Parathyroid adenoma (tissue), 2 donors: ENCODE measurements at regions not wholly inside any gene's neighbourhood (a gene's known extent, or its start where the extent isn't known, plus 50 kb on each side); places are given as distances from the start of the nearest gene placed in this dataset.

Experiments used
- H2AFZ ChIP-seq: fragments of 300-600 bp; sonication (generic); one replicate; pipeline ENCODE4 v1.7.0; 2017; ENCODE audit warnings: antibody characterized with exemption, mild to moderate bottlenecking
- H3K27ac ChIP-seq: fragments of 300-600 bp; sonication (generic); one replicate; pipeline ENCODE4 v1.7.0; 2017
- H3K27me3 ChIP-seq: fragments of 300-600 bp; sonication (generic); one replicate; pipeline ENCODE4 v1.7.0; 2017; ENCODE audit warnings: low read length; ENCODE audit not compliant: control insufficient read depth, insufficient read depth
- H3K36me3 ChIP-seq: fragments of 300-600 bp; sonication (generic); one replicate; pipeline ENCODE4 v1.7.0; 2017; ENCODE audit warnings: low read length; ENCODE audit not compliant: control insufficient read depth, insufficient read depth
- H3K4me1 ChIP-seq: fragments of 300-600 bp; sonication (generic); one replicate; pipeline ENCODE4 v1.7.0; 2017; ENCODE audit warnings: control low read depth
- H3K4me2 ChIP-seq: fragments of 300-600 bp; sonication (generic); one replicate; pipeline ENCODE4 v1.7.0; 2017; ENCODE audit warnings: low read length
- H3K4me3 ChIP-seq: fragments of 300-600 bp; sonication (generic); one replicate; pipeline ENCODE4 v1.7.0; 2017; ENCODE audit warnings: low read depth, low read length
- H3K79me2 ChIP-seq: fragments of 300-600 bp; sonication (generic); one replicate; pipeline ENCODE4 v1.7.0; 2017; ENCODE audit warnings: control low read depth
- H3K9ac ChIP-seq: fragments of 300-600 bp; sonication (generic); one replicate; pipeline ENCODE4 v1.7.0; 2017; ENCODE audit warnings: mild to moderate bottlenecking
- H3K9me3 ChIP-seq: fragments of 300-600 bp; sonication (generic); one replicate; pipeline ENCODE4 v1.7.0; 2017; ENCODE audit warnings: low read length; ENCODE audit not compliant: control insufficient read depth
- CTCF ChIP-seq: fragments of 300-600 bp; sonication (generic); IDR thresholded peaks from one replicate; pipeline ENCODE4 v1.7.0; 2017; ENCODE audit warnings: antibody characterized with exemption, mild to moderate bottlenecking
- donor health status: primary hyperparathyroidism.

- no peak overlapping the region for H3K4me2 ChIP-seq
- no peaks in the 10 kb centered on the region for H3K4me1 ChIP-seq
- no peak for TF ChIP-seq CTCF
- H3K27ac ChIP-seq: no peak overlapping the region
- no peaks in the 10 kb centered on the region for H3K36me3 ChIP-seq
- H2AFZ ChIP-seq: no peak overlapping the region
- no peaks in the 10 kb centered on the region for H3K79me2 ChIP-seq
- no peaks in the 10 kb centered on the region for H3K27me3 ChIP-seq
- no peaks in the 10 kb centered on the region for H3K9me3 ChIP-seq
- no peak overlapping the region for H3K4me3 ChIP-seq
- H3K9ac ChIP-seq: no peak overlapping the region
These were observed 259.7 kb upstream of the NRIP1 start for GRCh38 chr21:15324542-15324941.

- no peak for TF ChIP-seq CTCF
- H3K9me3 ChIP-seq: no peaks in the 10 kb centered on the region
- no peaks in the 10 kb centered on the region for H3K36me3 ChIP-seq
- H3K27ac ChIP-seq: no peak overlapping the region
- H3K79me2 ChIP-seq: no peaks in the 10 kb centered on the region
- H3K4me3 ChIP-seq: no peak overlapping the region
- H3K4me1 ChIP-seq: no peaks in the 10 kb centered on the region
- H3K27me3 ChIP-seq: no peaks in the 10 kb centered on the region
- no peak overlapping the region for H3K9ac ChIP-seq
- H2AFZ ChIP-seq: no peak overlapping the region
- no peak overlapping the region for H3K4me2 ChIP-seq
These were observed 261.4 kb upstream of the NRIP1 start for GRCh38 chr21:15326032-15326867.

DNA sequence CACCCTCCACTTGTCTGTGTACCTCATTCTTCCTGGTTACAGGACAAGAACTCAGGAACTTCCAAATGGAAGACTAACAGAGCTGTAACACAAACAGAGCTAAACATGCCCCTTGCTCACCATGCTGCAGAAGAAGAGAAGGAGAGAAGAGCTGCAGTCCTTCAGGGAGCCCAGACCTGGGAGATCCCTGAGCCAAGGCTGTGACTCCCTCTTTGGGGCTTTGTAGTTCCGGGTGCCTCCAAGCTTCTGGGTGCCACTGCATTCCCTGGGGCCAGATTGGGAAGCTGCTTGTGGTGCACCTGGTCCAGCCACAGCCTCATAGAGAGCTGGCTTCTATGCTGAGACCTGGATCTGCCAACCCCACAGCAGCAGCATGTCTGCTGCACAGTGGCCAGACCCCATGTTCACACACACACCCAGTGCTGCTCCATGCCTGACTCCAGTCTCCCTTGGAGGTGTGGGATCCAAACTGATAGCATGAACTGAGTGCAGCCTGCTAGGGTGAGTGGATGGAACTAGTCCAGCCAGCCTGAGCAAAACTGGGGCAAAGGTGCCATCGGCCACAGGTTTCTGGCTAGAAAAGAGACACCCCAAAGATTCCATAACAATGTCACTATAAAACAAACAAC lies 263.0 kb upstream of the NRIP1 start:
- H3K4me3 ChIP-seq: no peak overlapping the region
- no peaks in the 10 kb centered on the region for H3K36me3 ChIP-seq
- H3K4me1 ChIP-seq: no peaks in the 10 kb centered on the region
- H3K4me2 ChIP-seq: no peak overlapping the region
- no peaks in the 10 kb centered on the region for H3K9me3 ChIP-seq
- no peak overlapping the region for H3K27ac ChIP-seq
- H3K27me3 ChIP-seq: no peaks in the 10 kb centered on the region
- no peaks in the 10 kb centered on the region for H3K79me2 ChIP-seq
- H2AFZ ChIP-seq: no peak overlapping the region
- TF ChIP-seq CTCF: no peak
- no peak overlapping the region for H3K9ac ChIP-seq

DNA sequence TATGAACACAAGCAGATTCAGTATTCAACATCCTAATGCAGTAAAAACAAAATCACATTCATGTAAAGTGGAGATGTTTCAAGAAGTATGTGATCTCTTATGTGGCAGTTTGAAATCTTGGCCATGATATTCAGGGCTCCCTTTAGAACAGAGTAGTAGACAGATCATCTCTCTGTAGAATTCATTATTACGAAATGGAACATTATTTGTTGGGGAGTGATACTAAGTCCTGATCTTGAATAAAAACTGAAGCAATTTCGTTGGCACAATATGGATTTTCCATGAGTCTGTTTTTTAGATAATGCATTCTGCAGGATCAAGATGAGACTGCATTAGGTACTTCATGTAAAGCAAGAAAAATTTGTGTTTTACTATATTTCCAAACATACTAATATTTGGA lies 264.4 kb upstream of the NRIP1 start:
- Histone ChIP-seq H3K27me3 (no peaks in the 10 kb centered on the region), H3K36me3 (no peaks in the 10 kb centered on the region), H3K79me2 (no peaks in the 10 kb centered on the region), H3K9me3 (no peaks in the 10 kb centered on the region), H3K9ac (no peak overlapping the region), H3K27ac (no peak overlapping the region), H2AFZ (no peak overlapping the region), H3K4me2 (no peak overlapping the region), H3K4me1 (no peaks in the 10 kb centered on the region), H3K4me3 (no peak overlapping the region)
- no peak for TF ChIP-seq CTCF
